ENCODE measurements at regions not wholly inside any gene's neighbourhood (a gene's known extent, or its start where the extent isn't known, plus 50 kb on each side); places are given as distances from the start of the nearest gene placed in this dataset.

GRCh38 chr5:91611746-91612145 lies 228.6 kb upstream of the ARRDC3 start:
- Mint-ChIP-seq H3K4me1 (ENCODE audit: low read depth) (no peaks in the 10 kb centered on the region), H3K27me3 (no peaks in the 10 kb centered on the region)
- CTCF ChIA-PET = interaction anchor here (1.2 kb wide), 2 partner anchors 9 to 31 kb away, joined by 3 read pairs; no protein-coding TSS in a partner anchor

GRCh38 chr5:91607675-91608074 lies 224.6 kb upstream of the ARRDC3 start:
- ChIA-PET CTCF (no interaction called here), POLR2A (no interaction called here)
- DNase-seq (no peak), ATAC-seq (no peak)
- no peak for TF ChIP-seq CTCF (IDR thresholded peaks at IDR 0.05)
- H3K4me3 Mint-ChIP-seq = no peak overlapping the region
- H3K9me3 Mint-ChIP-seq = no peaks in the 10 kb centered on the region
- H3K36me3 Mint-ChIP-seq (ENCODE audit: low read depth) = no peaks in the 10 kb centered on the region
- H3K27me3 Mint-ChIP-seq = no peaks in the 10 kb centered on the region
- H3K4me1 Mint-ChIP-seq (ENCODE audit: low read depth) = no peaks in the 10 kb centered on the region
- H3K27ac Mint-ChIP-seq = no peak overlapping the region
- intact Hi-C loops (cut with micrococcal nuclease) = no loop called here

More at GRCh38 chr5:91611746-91612145, 228.6 kb upstream of the ARRDC3 start:
- Mint-ChIP-seq H3K9me3 (peaks cover 5% of the 10 kb centered on the region), H3K4me3 (no peak overlapping the region), H3K27ac (no peak overlapping the region), H3K36me3 (ENCODE audit: low read depth) (no peaks in the 10 kb centered on the region)
- POLR2A ChIA-PET = no interaction called here
- intact Hi-C loops (cut with micrococcal nuclease) = no loop called here
- no peak for TF ChIP-seq CTCF (IDR thresholded peaks at IDR 0.05)
- no peak for ATAC-seq
- DNase-seq = no peak

- TF ChIP-seq CTCF (IDR thresholded peaks at IDR 0.05) = no peak
- POLR2A ChIA-PET = no interaction called here
- Mint-ChIP-seq H3K4me1 (ENCODE audit: low read depth) (no peaks in the 10 kb centered on the region), H3K36me3 (ENCODE audit: low read depth) (no peaks in the 10 kb centered on the region), H3K27ac (no peak overlapping the region), H3K27me3 (no peaks in the 10 kb centered on the region), H3K4me3 (no peak overlapping the region), H3K9me3 (peaks cover 7% of the 10 kb centered on the region)
- CTCF ChIA-PET = no interaction called here
- DNase-seq (no peak), ATAC-seq (no peak)
- intact Hi-C loops (cut with micrococcal nuclease) = no loop called here
These were observed 216.7 kb upstream of the ARRDC3 start for GRCh38 chr5:91599863-91600262.

- POLR2A ChIA-PET = no interaction called here
- CTCF ChIA-PET = no interaction called here
- intact Hi-C loops (cut with micrococcal nuclease) = no loop called here
These were observed 215.1 kb upstream of the ARRDC3 start for GRCh38 chr5:91598216-91598615.

GRCh38 chr5:91595424-91595823 lies 212.3 kb upstream of the ARRDC3 start:
- ChIA-PET POLR2A (no interaction called here), CTCF (interaction anchor here (0.6 kb wide), 1 partner anchor 17 kb away, joined by 3 read pairs; no protein-coding TSS in a partner anchor)
- intact Hi-C loops (cut with micrococcal nuclease) = no loop called here
- ATAC-seq (no peak), DNase-seq (no peak)
- Mint-ChIP-seq H3K27me3 (no peaks in the 10 kb centered on the region), H3K36me3 (ENCODE audit: low read depth) (no peaks in the 10 kb centered on the region), H3K4me3 (no peak overlapping the region), H3K4me1 (ENCODE audit: low read depth) (no peaks in the 10 kb centered on the region), H3K9me3 (peaks cover 23% of the 10 kb centered on the region), H3K27ac (no peak overlapping the region)
- no peak for TF ChIP-seq CTCF (IDR thresholded peaks at IDR 0.05)

More at GRCh38 chr5:91598216-91598615, 215.1 kb upstream of the ARRDC3 start:
- no peak for TF ChIP-seq CTCF (IDR thresholded peaks at IDR 0.05)
- H3K4me1 Mint-ChIP-seq (ENCODE audit: low read depth) = no peaks in the 10 kb centered on the region
- H3K27ac Mint-ChIP-seq = no peak overlapping the region
- H3K36me3 Mint-ChIP-seq (ENCODE audit: low read depth) = no peaks in the 10 kb centered on the region
- no peaks in the 10 kb centered on the region for H3K27me3 Mint-ChIP-seq
- no peak overlapping the region for H3K4me3 Mint-ChIP-seq
- ATAC-seq (no peak), DNase-seq (no peak)
- peaks cover 14% of the 10 kb centered on the region for H3K9me3 Mint-ChIP-seq

Data from activated CD8-positive, alpha-beta T cell treated with anti-CD3 and anti-CD28 coated beads for 36 hours (primary cell).